ENCODE measurements at regions not wholly inside any gene's neighbourhood (a gene's known extent, or its start where the extent isn't known, plus 50 kb on each side); places are given as distances from the start of the nearest gene placed in this dataset.

- TF ChIP-seq POLR2A (IDR thresholded peaks at IDR 0.05; ENCODE audit: low read depth) (no peak), CTCF (IDR thresholded peaks at IDR 0.05) (no peak), POLR2AphosphoS5 (IDR thresholded peaks at IDR 0.05) (no peak), EP300 (IDR thresholded peaks at IDR 0.05) (no peak)
These were observed 58.0 kb upstream of the H2AZ1 start for GRCh38 chr4:100008048-100008447.
